ENCODE measurements at regions not wholly inside any gene's neighbourhood (a gene's known extent, or its start where the extent isn't known, plus 50 kb on each side); places are given as distances from the start of the nearest gene placed in this dataset.
A peak's percentile ranks its signal among the peaks of the same experiment; 100 is the strongest.

GRCh38 chr16:85378145-85379040, 234.7 kb upstream of the GSE1 start:
- no peak overlapping the region for H3K9ac ChIP-seq (ENCODE audit: low read depth, low read length)
- no peak overlapping the region for H4K91ac ChIP-seq (ENCODE audit: insufficient read depth, low read depth, low read length)
- no peak overlapping the region for H2AK9ac ChIP-seq (replicated peaks; ENCODE audit: low read depth, low read length, poor library complexity)
- intact Hi-C loops (cut with micrococcal nuclease), result no loop called here
- in situ Hi-C loops (cut with MboI; ENCODE audit: low sequenced_read_pairs), result no loop called here
- no peak overlapping the region for H3K23ac ChIP-seq (ENCODE audit: low read depth, low read length)
- no peaks in the 10 kb centered on the region for H3K9me3 ChIP-seq (ENCODE audit: control insufficient read depth, insufficient read depth, low read length)
- 93% methylated on average over 10 of the region's 16 CpGs; no CpG with 5 or more reads in 1 of the 2 experiments for WGBS, 2 experiments (ENCODE audit: extremely low coverage in 2 of 2, insufficient read length in 1 of 2)
- peak overlapping the region; percentile 48; the same call in 1 of the 2 replicates for H3K4ac ChIP-seq (ENCODE audit: low read depth, low read length)
- H3K4me3 ChIP-seq (ENCODE audit: insufficient read depth, low read depth, low read length), result no peak overlapping the region
- peaks cover 2% of the 10 kb centered on the region; the same call in 1 of the 2 replicates for H3K36me3 ChIP-seq (ENCODE audit: control insufficient read depth, insufficient read depth, low read length)
- no peak overlapping the region for H2AFZ ChIP-seq (replicated peaks; ENCODE audit: low read length, poor library complexity)
- no peak overlapping the region for H3K14ac ChIP-seq (replicated peaks; ENCODE audit: low read depth, low read length)
- DNase-seq, result no peak
- CTCF ChIA-PET, result no interaction called here
- H2BK20ac ChIP-seq (ENCODE audit: low read depth, low read length), result no peak overlapping the region
- dilution Hi-C loops (cut with HindIII; ENCODE audit: low sequenced_read_pairs, unreplicated experiment), result no loop called here
- no peak for ATAC-seq (ENCODE audit: low read depth)
- peaks cover 21% of the 10 kb centered on the region for H3K4me1 ChIP-seq (ENCODE audit: control insufficient read depth, insufficient read depth, low read length)
- H2AK5ac ChIP-seq (ENCODE audit: low read depth, low read length), result no peak overlapping the region
- TF ChIP-seq, protein P1, sequence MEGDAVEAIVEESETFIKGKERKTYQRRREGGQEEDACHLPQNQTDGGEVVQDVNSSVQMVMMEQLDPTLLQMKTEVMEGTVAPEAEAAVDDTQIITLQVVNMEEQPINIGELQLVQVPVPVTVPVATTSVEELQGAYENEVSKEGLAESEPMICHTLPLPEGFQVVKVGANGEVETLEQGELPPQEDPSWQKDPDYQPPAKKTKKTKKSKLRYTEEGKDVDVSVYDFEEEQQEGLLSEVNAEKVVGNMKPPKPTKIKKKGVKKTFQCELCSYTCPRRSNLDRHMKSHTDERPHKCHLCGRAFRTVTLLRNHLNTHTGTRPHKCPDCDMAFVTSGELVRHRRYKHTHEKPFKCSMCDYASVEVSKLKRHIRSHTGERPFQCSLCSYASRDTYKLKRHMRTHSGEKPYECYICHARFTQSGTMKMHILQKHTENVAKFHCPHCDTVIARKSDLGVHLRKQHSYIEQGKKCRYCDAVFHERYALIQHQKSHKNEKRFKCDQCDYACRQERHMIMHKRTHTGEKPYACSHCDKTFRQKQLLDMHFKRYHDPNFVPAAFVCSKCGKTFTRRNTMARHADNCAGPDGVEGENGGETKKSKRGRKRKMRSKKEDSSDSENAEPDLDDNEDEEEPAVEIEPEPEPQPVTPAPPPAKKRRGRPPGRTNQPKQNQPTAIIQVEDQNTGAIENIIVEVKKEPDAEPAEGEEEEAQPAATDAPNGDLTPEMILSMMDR (conservative IDR thresholded peaks at IDR 0.05; ENCODE audit: low read depth, low read length), result no peak
- no peak for TF ChIP-seq CEBPB (IDR thresholded peaks at IDR 0.05; ENCODE audit: low read depth, low read length)
- no peak for TF ChIP-seq MXI1 (IDR thresholded peaks at IDR 0.05; ENCODE audit: borderline replicate concordance, low read depth, low read length)
- TF ChIP-seq CHD1 (IDR thresholded peaks at IDR 0.05; ENCODE audit: low read depth, low read length), result no peak
- no peak for TF ChIP-seq FOS (IDR thresholded peaks at IDR 0.05; ENCODE audit: low read depth, low read length)
- H2BK120ac ChIP-seq (ENCODE audit: low read depth, low read length), result no peak overlapping the region
- no peak overlapping the region for H3K18ac ChIP-seq (ENCODE audit: low read depth, low read length)
- no peak overlapping the region for H3K56ac ChIP-seq (ENCODE audit: extremely low read depth, insufficient read depth, low read length)
- H4K20me1 ChIP-seq (ENCODE audit: insufficient read depth, low read length), result peaks cover 61% of the 10 kb centered on the region
- POLR2A ChIA-PET (ENCODE audit: unreplicated experiment), result no interaction called here
- no peak overlapping the region for H3K27ac ChIP-seq (ENCODE audit: insufficient read depth, low read length)
- H3K9me1 ChIP-seq (ENCODE audit: insufficient read depth, low read length), result peaks cover 16% of the 10 kb centered on the region
- no TSS peak for BruUV-seq (replicated peaks)
- no peak overlapping the region for H4K8ac ChIP-seq (ENCODE audit: low read depth in 2 of 2, low read length in 2 of 2)
- no peak overlapping the region for H2BK15ac ChIP-seq (ENCODE audit: low read depth, low read length)
- peaks cover 23 to 64% of the 10 kb centered on the region in 2 experiments for H3K79me1 ChIP-seq (ENCODE audit: low read depth in 1 of 2, low read length in 2 of 2)
- no peak overlapping the region for H4K5ac ChIP-seq (ENCODE audit: low read depth, low read length)
- no peak overlapping the region for H2BK5ac ChIP-seq (ENCODE audit: low read depth, low read length, poor library complexity, severe bottlenecking)
- no peaks in the 10 kb centered on the region for H3K27me3 ChIP-seq (ENCODE audit: control insufficient read depth, insufficient read depth, low read length)
- H3K4me2 ChIP-seq (ENCODE audit: low read depth, low read length), result no peak overlapping the region

Measured in IMR-90 (cell line).